Activated CD4-positive, alpha-beta memory T cell treated with anti-CD3 and anti-CD28 coated beads, Interleukin-2, amount 10 ng/mL, durations not matched to agents 7 days and 5 days (primary cell): ENCODE measurements at regions not wholly inside any gene's neighbourhood (a gene's known extent, or its start where the extent isn't known, plus 50 kb on each side); places are given as distances from the start of the nearest gene placed in this dataset.
"Not testable (repeated sequence)": the region's sequence is repeated elsewhere in the genome, so short reads cannot be mapped to it uniquely, and the experiment has no call there.

Experiments used
- CTCF ChIA-PET: fragments of 350-600 bp; sonication (Branson Sonifier 250); formaldehyde crosslinking; loops from one replicate; lab custom pipeline; 2021; ENCODE audit warnings: antibody characterized with exemption, inconsistent platforms; lab: Charles Lee
- POLR2A ChIA-PET: fragments of 350-600 bp; sonication (Branson Sonifier 250); formaldehyde crosslinking; loops from one replicate; lab custom pipeline; 2021; ENCODE audit warnings: antibody characterized with exemption; lab: Charles Lee
- DNase-seq: peaks from one replicate; pipeline ENCODE4 v3.0.0-alpha.2; 2020
- H3K27ac Mint-ChIP-seq: one replicate; pipeline ENCODE4 v1.8.0; 2021; ENCODE audit warnings: mild to moderate bottlenecking, mixed read lengths
- H3K27me3 Mint-ChIP-seq: one replicate; pipeline ENCODE4 v1.8.0; 2021; ENCODE audit warnings: mixed read lengths
- H3K36me3 Mint-ChIP-seq: one replicate; pipeline ENCODE4 v1.8.0; 2021; ENCODE audit warnings: low read depth, mixed read lengths
- H3K4me1 Mint-ChIP-seq: one replicate; pipeline ENCODE4 v1.8.0; 2021; ENCODE audit warnings: mixed read lengths
- H3K4me3 Mint-ChIP-seq: one replicate; pipeline ENCODE4 v1.8.0; 2021; ENCODE audit warnings: mild to moderate bottlenecking, mixed read lengths
- H3K9me3 Mint-ChIP-seq: one replicate; pipeline ENCODE4 v1.8.0; 2021; ENCODE audit warnings: mixed read lengths

- DNase-seq, result no peak
- H3K4me3 Mint-ChIP-seq, result no peak overlapping the region
- no peak overlapping the region for H3K27ac Mint-ChIP-seq
- ChIA-PET CTCF (interaction anchor here (0.7 kb wide), 1 partner anchor 12 kb away, joined by 3 read pairs; no protein-coding TSS in a partner anchor), POLR2A (no interaction called here)
- H3K27me3 Mint-ChIP-seq, result peaks cover 6% of the 10 kb centered on the region
- H3K4me1 Mint-ChIP-seq, result no peaks in the 10 kb centered on the region
- no peaks in the 10 kb centered on the region for H3K9me3 Mint-ChIP-seq
- H3K36me3 Mint-ChIP-seq, result no peaks in the 10 kb centered on the region
Measured at GRCh38 chr3:156036258-156037053, 83.9 kb upstream of the KCNAB1 start.

DNA sequence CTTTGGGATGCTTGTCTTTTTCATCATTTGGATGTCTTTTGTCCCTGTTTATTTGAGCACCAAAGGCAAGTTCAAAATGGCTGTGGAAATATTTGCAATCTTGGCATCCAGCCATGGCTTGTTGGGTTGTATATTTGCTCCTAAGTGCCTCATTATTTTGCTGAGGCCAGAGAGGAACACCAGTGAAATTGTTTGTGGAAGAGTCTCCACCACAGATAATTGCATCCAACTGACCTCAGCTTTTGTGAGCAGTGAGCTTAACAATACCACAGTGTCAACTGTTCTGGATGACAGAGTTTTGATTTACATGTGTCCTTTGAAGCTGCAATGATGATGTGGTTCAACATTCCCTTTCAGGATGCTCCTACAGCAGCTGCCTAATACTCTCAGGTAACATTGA lies 83.0 kb upstream of the KCNAB1 start:
- no peaks in the 10 kb centered on the region for H3K36me3 Mint-ChIP-seq
- no peak for DNase-seq
- ChIA-PET POLR2A (no interaction called here), CTCF (no interaction called here)
- H3K4me3 Mint-ChIP-seq, result no peak overlapping the region
- no peaks in the 10 kb centered on the region for H3K4me1 Mint-ChIP-seq
- no peaks in the 10 kb centered on the region for H3K9me3 Mint-ChIP-seq
- H3K27me3 Mint-ChIP-seq, result peaks cover 2% of the 10 kb centered on the region
- no peak overlapping the region for H3K27ac Mint-ChIP-seq

GRCh38 chr3:156038869-156039268 lies 81.5 kb upstream of the KCNAB1 start:
- ChIA-PET CTCF (no interaction called here), POLR2A (no interaction called here)
- Mint-ChIP-seq H3K4me3 (no peak overlapping the region), H3K27ac (no peak overlapping the region), H3K36me3 (no peaks in the 10 kb centered on the region), H3K4me1 (no peaks in the 10 kb centered on the region), H3K9me3 (no peaks in the 10 kb centered on the region), H3K27me3 (peaks cover 7% of the 10 kb centered on the region)
- no peak for DNase-seq

GRCh38 chr3:156040041-156040440 lies 80.3 kb upstream of the KCNAB1 start:
- Mint-ChIP-seq H3K27ac (no peak overlapping the region), H3K36me3 (no peaks in the 10 kb centered on the region), H3K4me3 (no peak overlapping the region), H3K4me1 (no peaks in the 10 kb centered on the region), H3K27me3 (peaks cover 10% of the 10 kb centered on the region), H3K9me3 (no peaks in the 10 kb centered on the region)
- POLR2A ChIA-PET, result no interaction called here
- CTCF ChIA-PET, result interaction anchor here (0.7 to 1.1 kb wide), 2 partner anchors 9 to 234 kb away, joined by 3 to 5 read pairs; no protein-coding TSS in a partner anchor
- DNase-seq, result no peak

DNA sequence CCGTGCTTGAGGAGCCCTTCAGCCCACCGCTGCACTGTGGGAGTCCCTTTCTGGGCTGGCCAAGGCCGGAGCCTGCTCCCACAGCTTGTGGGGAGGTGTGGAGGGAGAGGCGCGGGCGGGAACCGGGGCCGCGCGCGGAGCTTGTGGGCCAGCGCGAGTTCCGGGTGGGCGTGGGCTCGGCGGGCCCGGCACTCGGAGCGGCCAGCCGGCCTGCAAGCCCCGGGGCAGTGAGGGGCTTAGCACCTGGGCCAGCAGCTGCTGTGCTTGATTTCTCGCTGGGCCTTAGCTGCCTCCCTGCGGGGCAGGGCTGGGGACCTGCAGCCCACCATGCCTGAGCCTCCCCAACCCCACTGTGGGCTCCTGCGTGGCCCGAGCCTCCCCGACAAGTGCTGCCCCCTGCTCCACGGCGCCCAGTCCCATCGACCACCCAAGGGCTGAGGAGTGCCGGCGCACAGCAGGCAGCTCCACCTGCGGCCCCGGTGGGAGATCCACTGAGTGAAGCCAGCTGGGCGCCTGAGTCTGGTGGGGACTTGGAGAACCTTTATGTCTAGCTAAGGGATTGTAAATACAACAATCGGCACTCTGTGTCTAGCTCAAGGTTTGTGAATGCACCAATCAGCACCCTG lies 79.0 kb upstream of the KCNAB1 start:
- H3K4me1 Mint-ChIP-seq, CTCF ChIA-PET, H3K36me3 Mint-ChIP-seq, DNase-seq, POLR2A ChIA-PET, H3K4me3 Mint-ChIP-seq, H3K9me3 Mint-ChIP-seq, H3K27ac Mint-ChIP-seq: not testable (repeated sequence)
- peaks cover 10% of the 10 kb centered on the region for H3K27me3 Mint-ChIP-seq

DNA sequence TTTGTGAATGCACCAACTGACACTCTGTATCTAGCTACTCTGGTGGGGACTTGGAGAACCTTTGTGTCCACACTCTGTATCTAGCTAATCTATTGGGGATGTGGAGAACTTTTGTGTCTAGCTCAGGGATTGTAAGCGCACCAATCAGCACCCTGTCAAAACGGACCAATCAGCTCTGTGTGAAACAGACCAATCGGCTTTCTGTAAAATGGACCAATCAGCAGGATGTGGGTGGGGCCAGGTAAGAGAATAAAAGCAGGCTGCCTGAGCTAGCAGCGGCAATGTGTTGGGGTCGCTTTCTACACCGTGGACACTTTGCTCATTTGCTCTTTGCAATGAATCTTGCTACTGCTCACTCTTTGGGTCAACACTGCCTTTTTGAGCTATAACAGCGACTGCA lies 78.5 kb upstream of the KCNAB1 start:
- DNase-seq, H3K4me3 Mint-ChIP-seq, H3K9me3 Mint-ChIP-seq, H3K36me3 Mint-ChIP-seq, H3K27ac Mint-ChIP-seq, CTCF ChIA-PET, POLR2A ChIA-PET, H3K4me1 Mint-ChIP-seq: not testable (repeated sequence)
- peaks cover 12% of the 10 kb centered on the region for H3K27me3 Mint-ChIP-seq

GRCh38 chr3:156043832-156044633 lies 76.3 kb upstream of the KCNAB1 start:
- POLR2A ChIA-PET, result not testable (repeated sequence)
- CTCF ChIA-PET, result interaction anchor here (0.6 to 1.6 kb wide), 25 partner anchors 12 to 1884 kb away, joined by 3 to 12 read pairs (median 3); partner anchors contain the start of gene C3orf33

DNA sequence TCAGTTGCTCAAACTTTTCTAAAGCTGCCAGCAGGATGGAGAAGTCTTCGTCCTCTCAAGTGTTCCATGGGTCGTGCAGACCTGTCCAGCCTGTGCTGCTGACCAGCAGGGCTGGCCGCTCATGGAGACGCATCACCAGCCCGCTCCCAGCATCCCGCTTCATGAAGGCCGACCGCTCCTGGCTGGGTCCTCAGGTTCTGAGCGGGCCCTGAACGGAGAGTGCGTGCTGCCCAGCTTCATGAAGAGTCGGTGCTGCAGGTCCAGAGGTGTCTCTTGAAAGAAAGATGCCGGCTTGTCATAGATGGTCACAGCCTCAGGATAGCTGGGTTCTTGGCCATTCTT lies 75.8 kb upstream of the KCNAB1 start:
- H3K36me3 Mint-ChIP-seq, result no peaks in the 10 kb centered on the region
- no peak overlapping the region for H3K27ac Mint-ChIP-seq
- no peaks in the 10 kb centered on the region for H3K4me1 Mint-ChIP-seq
- no peaks in the 10 kb centered on the region for H3K9me3 Mint-ChIP-seq
- H3K4me3 Mint-ChIP-seq, result no peak overlapping the region
- ChIA-PET POLR2A (no interaction called here), CTCF (interaction anchor here (0.7 to 1.6 kb wide), 10 partner anchors 12 to 1093 kb away, joined by 3 to 12 read pairs (median 4); partner anchors contain the start of gene C3orf33)
- DNase-seq, result no peak
- peaks cover 14% of the 10 kb centered on the region for H3K27me3 Mint-ChIP-seq

More at GRCh38 chr3:156043832-156044633, 76.3 kb upstream of the KCNAB1 start:
- H3K36me3 Mint-ChIP-seq, H3K4me3 Mint-ChIP-seq, H3K9me3 Mint-ChIP-seq, H3K4me1 Mint-ChIP-seq, H3K27ac Mint-ChIP-seq: not testable (repeated sequence)
- H3K27me3 Mint-ChIP-seq, result peaks cover 16% of the 10 kb centered on the region
- DNase-seq, result peak; percentile 52

DNA sequence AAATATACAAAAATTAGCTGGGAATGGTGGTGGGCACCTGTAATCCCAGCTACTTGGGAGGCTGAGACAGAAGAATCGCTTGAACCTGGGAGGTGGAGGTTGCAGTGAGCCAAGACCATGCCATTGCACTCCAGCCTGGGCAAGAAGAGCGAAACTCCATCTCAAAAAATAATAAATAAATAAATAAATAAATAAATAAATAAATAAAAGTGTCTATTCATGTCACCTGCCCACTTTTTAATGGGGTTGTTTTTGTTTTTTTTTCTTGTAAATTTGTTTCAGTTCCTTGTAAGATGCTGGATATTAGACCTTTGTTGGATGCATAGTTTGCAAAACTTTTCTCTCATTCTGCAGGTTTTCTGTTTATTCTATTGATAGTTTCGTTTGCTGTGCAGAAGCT lies 71.9 kb upstream of the KCNAB1 start:
- peaks cover 12% of the 10 kb centered on the region for H3K27me3 Mint-ChIP-seq

GRCh38 chr3:156050918-156051317 lies 69.5 kb upstream of the KCNAB1 start:
- ChIA-PET CTCF (no interaction called here), POLR2A (no interaction called here)
- Mint-ChIP-seq H3K4me1 (peaks cover 3% of the 10 kb centered on the region), H3K27me3 (peaks cover 8% of the 10 kb centered on the region), H3K9me3 (peaks cover 4% of the 10 kb centered on the region), H3K4me3 (no peak overlapping the region), H3K36me3 (no peaks in the 10 kb centered on the region), H3K27ac (no peak overlapping the region)
- no peak for DNase-seq

More for the DNA sequence above, 71.9 kb upstream of the KCNAB1 start:
- POLR2A ChIA-PET, H3K4me3 Mint-ChIP-seq, H3K4me1 Mint-ChIP-seq, H3K27ac Mint-ChIP-seq, DNase-seq, H3K36me3 Mint-ChIP-seq, H3K9me3 Mint-ChIP-seq: not testable (repeated sequence)
- CTCF ChIA-PET, result interaction anchor here (1.0 kb wide), 1 partner anchor 13 kb away, joined by 3 read pairs; no protein-coding TSS in a partner anchor

DNA sequence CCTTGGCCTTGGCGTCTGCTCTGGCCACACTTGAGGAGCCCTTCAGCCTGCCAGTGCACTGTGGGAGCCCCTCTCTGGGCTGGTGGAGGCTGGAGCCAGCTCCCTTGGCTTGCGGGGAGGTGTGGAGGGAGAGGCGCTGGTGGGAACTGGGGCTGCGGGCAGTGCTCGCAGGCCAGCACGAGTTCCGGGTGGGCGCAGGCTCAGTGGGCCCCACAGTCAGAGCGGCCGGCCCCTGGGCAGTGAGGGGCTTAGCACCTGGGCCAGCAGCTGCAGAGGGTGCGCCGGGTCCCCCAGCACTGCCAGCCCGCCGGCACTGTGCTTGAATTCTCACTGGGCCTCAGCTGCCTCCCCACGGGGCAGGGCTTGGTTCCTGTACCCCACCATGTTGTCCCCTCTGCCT lies 68.7 kb upstream of the KCNAB1 start:
- CTCF ChIA-PET, result no interaction called here
- H3K4me3 Mint-ChIP-seq, result no peak overlapping the region
- H3K4me1 Mint-ChIP-seq, result peaks cover 3% of the 10 kb centered on the region
- no peak overlapping the region for H3K27ac Mint-ChIP-seq
- H3K9me3 Mint-ChIP-seq, result peaks cover 4% of the 10 kb centered on the region
- no peaks in the 10 kb centered on the region for H3K36me3 Mint-ChIP-seq
- DNase-seq, result no peak
- POLR2A ChIA-PET, result no interaction called here
- H3K27me3 Mint-ChIP-seq, result peaks cover 12% of the 10 kb centered on the region

- H3K27me3 Mint-ChIP-seq, result peaks cover 8% of the 10 kb centered on the region
- ChIA-PET CTCF (no interaction called here), POLR2A (no interaction called here)
- no peak overlapping the region for H3K4me3 Mint-ChIP-seq
- peaks cover 4% of the 10 kb centered on the region for H3K9me3 Mint-ChIP-seq
- H3K4me1 Mint-ChIP-seq, result peaks cover 3% of the 10 kb centered on the region
- no peak for DNase-seq
- H3K27ac Mint-ChIP-seq, result no peak overlapping the region
- H3K36me3 Mint-ChIP-seq, result no peaks in the 10 kb centered on the region
Measured at GRCh38 chr3:156052115-156052514, 68.3 kb upstream of the KCNAB1 start.

DNA sequence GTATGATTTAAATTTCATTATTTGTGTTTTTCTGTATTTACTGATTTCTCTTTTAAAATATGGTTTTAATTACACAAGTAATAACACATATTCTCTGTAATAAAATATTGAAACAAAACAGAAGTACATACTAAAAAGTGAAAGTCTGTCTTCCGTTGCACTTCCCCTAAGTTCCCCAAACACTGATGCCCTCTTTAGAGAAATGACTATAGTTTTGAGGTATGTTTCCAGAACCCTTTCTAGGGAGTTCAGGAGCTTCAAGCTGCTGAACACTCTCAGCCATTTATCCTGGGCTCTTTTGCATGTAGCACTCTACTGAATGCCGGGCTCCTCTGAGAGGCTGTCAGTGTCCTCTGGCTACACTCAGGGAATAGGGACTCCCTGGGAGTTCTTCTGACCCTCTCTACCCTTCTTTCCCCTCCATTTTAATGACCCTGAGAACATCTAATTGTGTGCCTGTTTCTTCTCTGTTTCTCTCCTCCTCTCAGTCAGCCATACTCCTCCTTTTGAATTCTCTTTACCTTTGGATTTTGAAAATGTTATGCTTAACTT lies 60.4 kb upstream of the KCNAB1 start:
- H3K4me1 Mint-ChIP-seq, result no peaks in the 10 kb centered on the region
- H3K4me3 Mint-ChIP-seq, result no peak overlapping the region
- POLR2A ChIA-PET, result no interaction called here
- no peak for DNase-seq
- H3K27ac Mint-ChIP-seq, result no peak overlapping the region
- H3K36me3 Mint-ChIP-seq, result no peaks in the 10 kb centered on the region
- CTCF ChIA-PET, result no interaction called here
- H3K27me3 Mint-ChIP-seq, result peaks cover 41% of the 10 kb centered on the region
- H3K9me3 Mint-ChIP-seq, result no peaks in the 10 kb centered on the region
